ENCODE measurements at regions not wholly inside any gene's neighbourhood (a gene's known extent, or its start where the extent isn't known, plus 50 kb on each side); places are given as distances from the start of the nearest gene placed in this dataset.
A peak's percentile ranks its signal among the peaks of the same experiment; 100 is the strongest.
"Not testable (repeated sequence)": the region's sequence is repeated elsewhere in the genome, so short reads cannot be mapped to it uniquely, and the experiment has no call there.

- H3K4me1 Mint-ChIP-seq, result no peaks in the 10 kb centered on the region
- H3K27ac Mint-ChIP-seq, result no peak overlapping the region
- peaks cover 3 to 6% (median 4%) of the 10 kb centered on the region in 3 donors for H3K9me3 Mint-ChIP-seq
- H3K36me3 Mint-ChIP-seq, result no peaks in the 10 kb centered on the region
- no peaks in the 10 kb centered on the region for H3K27me3 Mint-ChIP-seq
- H3K4me3 Mint-ChIP-seq, result no peak overlapping the region
These were observed 199.6 kb upstream of the MMADHC start for GRCh38 chr2:149787206-149787605.

DNA sequence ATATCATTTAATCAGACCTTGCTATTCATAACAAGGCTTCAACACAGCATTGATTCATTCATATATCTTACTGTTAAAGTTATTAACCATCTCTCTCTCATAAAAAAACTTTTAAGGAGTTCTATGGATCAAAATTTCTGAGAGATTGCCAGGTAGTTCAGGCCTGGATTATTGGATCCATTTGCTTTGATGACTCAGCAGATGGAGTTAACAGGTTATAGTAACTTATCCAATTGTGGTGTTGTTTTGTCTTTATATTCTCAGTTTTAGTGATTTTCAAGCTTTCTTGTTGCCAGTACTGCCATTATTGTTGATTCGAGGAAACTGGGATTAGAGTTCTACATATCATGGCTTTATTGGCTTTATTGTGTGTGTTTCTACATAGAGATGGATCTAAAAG lies 195.7 kb upstream of the MMADHC start:
- Mint-ChIP-seq H3K4me1 (no peaks in the 10 kb centered on the region), H3K27ac (no peak overlapping the region), H3K27me3 (no peaks in the 10 kb centered on the region), H3K4me3 (no peak overlapping the region), H3K36me3 (no peaks in the 10 kb centered on the region), H3K9me3 (peaks cover 0 to 6% (median 4%) of the 10 kb centered on the region in 3 donors)

DNA sequence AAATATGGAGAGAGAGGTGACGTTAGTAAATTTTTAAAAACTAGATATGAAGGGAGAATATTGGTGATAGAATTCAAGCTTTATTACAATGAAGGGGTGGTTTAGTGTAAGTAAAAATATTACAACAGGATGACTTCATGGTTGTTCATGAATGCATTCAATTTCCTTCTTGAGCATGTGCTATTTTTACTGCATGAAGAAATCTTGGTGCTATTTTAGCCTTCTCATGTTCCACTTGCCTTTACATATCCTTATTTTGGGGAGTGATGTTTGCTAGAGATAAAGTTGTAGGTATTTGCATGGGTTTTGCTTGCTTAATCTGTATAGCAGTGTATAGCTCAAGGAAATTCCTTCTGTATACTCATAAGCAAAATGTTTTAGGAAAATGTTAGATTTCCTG lies 195.0 kb upstream of the MMADHC start:
- Mint-ChIP-seq H3K27ac (no peak overlapping the region), H3K4me3 (no peak overlapping the region), H3K36me3 (no peaks in the 10 kb centered on the region), H3K27me3 (no peaks in the 10 kb centered on the region), H3K4me1 (no peaks in the 10 kb centered on the region), H3K9me3 (peaks cover 0 to 4% (median under 1%) of the 10 kb centered on the region in 3 donors)

DNA sequence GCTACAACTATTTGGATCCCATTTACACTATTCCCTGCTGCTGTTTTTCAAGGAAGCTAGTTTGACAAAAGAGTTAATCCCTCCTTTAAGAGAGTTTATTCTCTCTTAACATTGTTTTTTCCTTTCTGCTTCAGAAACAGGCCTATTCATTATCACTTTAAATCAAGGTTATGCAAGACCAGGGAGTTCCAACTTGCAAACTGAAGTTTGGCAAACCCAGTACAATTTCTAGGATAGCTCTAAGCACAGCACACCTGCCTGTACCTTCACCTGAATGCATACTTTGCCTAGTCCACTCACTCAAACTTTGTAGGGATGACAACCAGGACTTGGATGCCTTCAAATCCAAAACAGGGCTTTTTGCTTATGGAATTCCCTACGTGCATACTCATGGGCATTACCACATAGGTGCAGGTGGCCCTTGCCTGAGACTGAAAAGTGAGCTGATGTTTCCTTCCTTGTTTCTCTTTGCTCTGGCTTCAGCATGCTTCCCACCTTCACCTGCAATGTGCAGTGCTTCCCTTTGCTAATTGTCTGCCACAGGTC lies 193.8 kb upstream of the MMADHC start:
- H3K4me1 Mint-ChIP-seq, result no peaks in the 10 kb centered on the region
- H3K9me3 Mint-ChIP-seq, result peaks cover 0 to 4% (median 0%) of the 10 kb centered on the region in 3 donors
- H3K4me3 Mint-ChIP-seq, result no peak overlapping the region
- no peak overlapping the region for H3K27ac Mint-ChIP-seq
- no peaks in the 10 kb centered on the region for H3K27me3 Mint-ChIP-seq
- no peaks in the 10 kb centered on the region for H3K36me3 Mint-ChIP-seq

- no peak overlapping the region for H3K4me3 Mint-ChIP-seq
- no peak overlapping the region for H3K27ac Mint-ChIP-seq
- no peaks in the 10 kb centered on the region for H3K9me3 Mint-ChIP-seq
- H3K36me3 Mint-ChIP-seq, result no peaks in the 10 kb centered on the region
- H3K4me1 Mint-ChIP-seq, result peaks cover 0 to 3% (median 0%) of the 10 kb centered on the region in 3 donors
- H3K27me3 Mint-ChIP-seq, result no peaks in the 10 kb centered on the region
These were observed 185.4 kb upstream of the MMADHC start for GRCh38 chr2:149773006-149773405.

DNA sequence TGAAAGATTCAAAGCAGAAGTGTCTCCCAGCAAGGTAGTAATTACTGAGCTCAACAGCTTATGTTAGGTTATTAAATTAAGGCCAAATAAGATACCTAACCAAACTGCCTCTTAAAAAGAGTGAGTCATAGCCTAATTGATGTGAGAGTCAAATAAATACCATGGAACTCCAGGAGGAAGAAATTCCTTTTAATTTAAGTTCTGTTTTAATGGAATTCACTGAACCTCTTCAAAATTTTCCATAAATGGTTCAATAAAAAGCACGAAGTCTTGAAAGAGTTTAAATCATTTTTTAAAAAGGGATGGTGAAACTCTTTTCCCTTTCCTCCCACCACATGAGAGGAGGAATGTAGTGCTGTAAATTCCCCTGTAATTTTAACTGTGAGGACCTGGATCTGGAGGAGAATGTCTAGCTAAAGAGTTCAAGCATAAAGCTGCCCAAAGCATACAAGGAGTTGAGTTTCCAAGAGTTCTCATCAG lies 180.8 kb upstream of the MMADHC start:
- Mint-ChIP-seq H3K27ac (no peak overlapping the region), H3K4me1 (no peaks in the 10 kb centered on the region), H3K9me3 (no peaks in the 10 kb centered on the region), H3K27me3 (no peaks in the 10 kb centered on the region), H3K4me3 (no peak overlapping the region), H3K36me3 (no peaks in the 10 kb centered on the region)

DNA sequence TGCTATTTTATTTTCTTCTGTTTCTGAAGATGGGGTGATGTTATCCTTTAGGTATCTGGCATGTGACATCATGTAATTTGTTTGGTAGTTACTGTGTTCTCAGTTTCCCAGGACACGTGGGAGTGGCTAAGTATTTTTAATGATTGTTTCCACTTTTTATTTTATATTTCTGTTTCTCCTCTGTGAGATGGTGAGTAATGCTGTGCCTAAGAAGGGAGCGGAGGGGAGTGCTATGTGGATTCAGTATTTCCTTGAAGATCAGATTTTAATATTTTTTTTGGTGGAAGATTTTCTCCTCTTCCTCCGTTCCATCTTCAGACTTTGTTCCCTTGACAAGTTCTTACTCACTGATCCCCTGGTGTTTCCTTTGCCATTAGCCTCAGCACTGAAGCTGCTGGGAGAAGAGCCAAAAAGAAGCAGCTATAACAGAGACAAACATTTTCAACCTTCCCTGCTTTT lies 180.0 kb upstream of the MMADHC start:
- Mint-ChIP-seq H3K4me1 (no peaks in the 10 kb centered on the region), H3K27me3 (no peaks in the 10 kb centered on the region), H3K27ac (no peak overlapping the region), H3K9me3 (no peaks in the 10 kb centered on the region), H3K36me3 (no peaks in the 10 kb centered on the region), H3K4me3 (no peak overlapping the region)

GRCh38 chr2:149766339-149766738 lies 178.8 kb upstream of the MMADHC start:
- no peaks in the 10 kb centered on the region for H3K4me1 Mint-ChIP-seq
- H3K27ac Mint-ChIP-seq, result no peak overlapping the region
- no peaks in the 10 kb centered on the region for H3K27me3 Mint-ChIP-seq
- no peak overlapping the region for H3K4me3 Mint-ChIP-seq
- H3K9me3 Mint-ChIP-seq, result peaks cover 0 to 3% (median 0%) of the 10 kb centered on the region in 3 donors
- H3K36me3 Mint-ChIP-seq, result no peaks in the 10 kb centered on the region

DNA sequence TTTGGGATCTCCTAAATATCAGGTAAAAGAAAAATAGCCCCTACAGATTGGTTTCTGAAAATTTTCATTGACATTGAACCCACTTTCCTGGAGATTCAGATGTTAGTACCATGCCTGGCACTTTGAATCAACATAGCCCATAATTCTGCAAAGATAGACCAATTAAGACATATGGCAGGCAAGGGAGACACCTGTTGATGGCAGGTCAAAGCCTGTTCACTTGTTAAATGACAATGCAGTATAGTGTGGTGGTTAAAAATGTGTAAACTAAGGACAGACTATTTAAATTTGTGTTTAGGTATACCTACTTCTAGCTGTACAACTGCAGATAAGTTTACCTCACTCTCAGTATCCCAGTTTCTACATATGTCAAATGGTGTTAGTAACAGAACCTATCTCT lies 178.1 kb upstream of the MMADHC start:
- no peaks in the 10 kb centered on the region for H3K36me3 Mint-ChIP-seq

DNA sequence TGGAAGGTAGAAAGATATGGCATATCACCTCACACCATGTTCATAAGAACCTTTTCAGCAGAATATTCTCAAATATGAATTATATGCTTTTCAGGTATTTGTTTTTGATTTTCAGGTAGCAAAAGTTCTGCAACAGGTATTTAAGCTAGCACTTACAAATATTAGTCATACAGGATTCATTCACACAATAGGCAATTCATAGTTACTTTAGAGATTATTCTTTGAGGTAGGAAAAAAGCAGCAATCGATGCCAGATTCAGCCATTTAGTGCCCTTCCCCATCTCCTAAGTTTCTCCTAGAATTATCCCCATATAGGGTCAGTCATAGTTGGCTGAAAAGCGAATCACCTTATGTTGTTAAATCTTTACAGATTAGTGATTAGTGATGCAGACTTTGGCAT lies 177.4 kb upstream of the MMADHC start:
- H3K27me3 Mint-ChIP-seq, result no peaks in the 10 kb centered on the region
- peaks cover 0 to 3% (median 0%) of the 10 kb centered on the region in 3 donors for H3K9me3 Mint-ChIP-seq
- no peak overlapping the region for H3K4me3 Mint-ChIP-seq
- H3K36me3 Mint-ChIP-seq, result no peaks in the 10 kb centered on the region
- H3K27ac Mint-ChIP-seq, result no peak overlapping the region
- H3K4me1 Mint-ChIP-seq, result no peaks in the 10 kb centered on the region

More for the DNA sequence above, 178.1 kb upstream of the MMADHC start:
- H3K27ac Mint-ChIP-seq, result no peak overlapping the region
- no peak overlapping the region for H3K4me3 Mint-ChIP-seq
- H3K9me3 Mint-ChIP-seq, result peaks cover 0 to 3% (median 0%) of the 10 kb centered on the region in 3 donors
- no peaks in the 10 kb centered on the region for H3K4me1 Mint-ChIP-seq
- no peaks in the 10 kb centered on the region for H3K27me3 Mint-ChIP-seq

GRCh38 chr2:149763358-149763757 lies 175.8 kb upstream of the MMADHC start:
- H3K4me3 Mint-ChIP-seq, result no peak overlapping the region
- H3K36me3 Mint-ChIP-seq, result no peaks in the 10 kb centered on the region
- H3K27me3 Mint-ChIP-seq, result no peaks in the 10 kb centered on the region
- H3K4me1 Mint-ChIP-seq, result no peaks in the 10 kb centered on the region
- H3K27ac Mint-ChIP-seq, result no peak overlapping the region
- H3K9me3 Mint-ChIP-seq, result peaks cover 0 to 3% (median 2%) of the 10 kb centered on the region in 3 donors

- Mint-ChIP-seq H3K36me3 (no peaks in the 10 kb centered on the region), H3K4me3 (no peak overlapping the region), H3K4me1 (no peaks in the 10 kb centered on the region), H3K9me3 (peaks cover 0 to 3% (median 2%) of the 10 kb centered on the region in 3 donors), H3K27ac (no peak overlapping the region), H3K27me3 (no peaks in the 10 kb centered on the region)
These were observed 174.0 kb upstream of the MMADHC start for GRCh38 chr2:149761611-149762010.

GRCh38 chr2:149759382-149759781 lies 171.8 kb upstream of the MMADHC start:
- not testable (repeated sequence) for H3K4me1 Mint-ChIP-seq, H3K27me3 Mint-ChIP-seq, H3K4me3 Mint-ChIP-seq, H3K36me3 Mint-ChIP-seq
- peaks cover 0 to 13% (median 3%) of the 10 kb centered on the region in 3 donors for H3K9me3 Mint-ChIP-seq
- H3K27ac Mint-ChIP-seq, result peak overlapping the region in 1 of 3 donors; percentile 57

GRCh38 chr2:149754722-149755121 lies 167.1 kb upstream of the MMADHC start:
- not testable (repeated sequence) for H3K4me3 Mint-ChIP-seq, H3K27ac Mint-ChIP-seq, H3K36me3 Mint-ChIP-seq, H3K4me1 Mint-ChIP-seq, H3K27me3 Mint-ChIP-seq
- peaks cover 0 to 15% (median 0%) of the 10 kb centered on the region in 3 donors for H3K9me3 Mint-ChIP-seq

DNA sequence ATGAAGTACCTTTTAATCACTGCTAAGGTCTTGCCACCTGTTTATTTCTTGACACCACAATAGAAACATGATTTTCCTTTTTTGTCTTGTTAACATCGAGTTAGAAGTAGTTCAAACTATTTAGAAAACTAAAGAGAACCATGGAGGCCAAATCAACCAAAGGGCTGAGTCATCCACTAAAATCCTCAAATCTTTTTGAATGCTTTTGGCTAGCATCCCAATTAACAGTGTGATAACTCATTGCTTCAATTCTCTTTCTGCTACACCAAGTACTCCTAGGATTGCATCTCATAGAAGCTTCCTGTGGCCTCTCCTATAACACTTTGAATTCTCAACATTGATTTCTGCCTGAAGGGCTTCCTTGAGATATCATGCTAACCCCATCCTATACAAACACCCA lies 159.9 kb upstream of the MMADHC start:
- H3K9me3 Mint-ChIP-seq, result peaks cover 0 to 4% (median 0%) of the 10 kb centered on the region in 3 donors
- H3K27ac Mint-ChIP-seq, result no peak overlapping the region
- H3K36me3 Mint-ChIP-seq, result no peaks in the 10 kb centered on the region
- H3K27me3 Mint-ChIP-seq, result no peaks in the 10 kb centered on the region
- no peak overlapping the region for H3K4me3 Mint-ChIP-seq
- H3K4me1 Mint-ChIP-seq, result no peaks in the 10 kb centered on the region

- H3K36me3 Mint-ChIP-seq, result no peaks in the 10 kb centered on the region
- no peak overlapping the region for H3K4me3 Mint-ChIP-seq
- peaks cover 0 to 4% (median 0%) of the 10 kb centered on the region in 3 donors for H3K9me3 Mint-ChIP-seq
- H3K27me3 Mint-ChIP-seq, result no peaks in the 10 kb centered on the region
- H3K27ac Mint-ChIP-seq, result no peak overlapping the region
- no peaks in the 10 kb centered on the region for H3K4me1 Mint-ChIP-seq
These were observed 158.0 kb upstream of the MMADHC start for GRCh38 chr2:149745396-149746230.
